GM23248 (cell line): ENCODE measurements at regions not wholly inside any gene's neighbourhood (a gene's known extent, or its start where the extent isn't known, plus 50 kb on each side); places are given as distances from the start of the nearest gene placed in this dataset.

ENCODE experiments used
- EZH2 ChIP-seq: fragments of 200-600 bp; sonication (generic); IDR thresholded peaks from 2 replicates; pipeline ENCODE4 v1.6.1; 2018; ENCODE audit warnings: antibody characterized with exemption, mild to moderate bottlenecking; ENCODE audit not compliant: insufficient read depth, poor library complexity, severe bottlenecking
- EZH2phosphoT487 ChIP-seq: fragments of 200-600 bp; sonication (generic); IDR thresholded peaks from 2 replicates; pipeline ENCODE4 v1.6.1; 2018; ENCODE audit warnings: antibody characterized with exemption, moderate library complexity, mild to moderate bottlenecking, low read depth; ENCODE audit not compliant: insufficient read depth

DNA sequence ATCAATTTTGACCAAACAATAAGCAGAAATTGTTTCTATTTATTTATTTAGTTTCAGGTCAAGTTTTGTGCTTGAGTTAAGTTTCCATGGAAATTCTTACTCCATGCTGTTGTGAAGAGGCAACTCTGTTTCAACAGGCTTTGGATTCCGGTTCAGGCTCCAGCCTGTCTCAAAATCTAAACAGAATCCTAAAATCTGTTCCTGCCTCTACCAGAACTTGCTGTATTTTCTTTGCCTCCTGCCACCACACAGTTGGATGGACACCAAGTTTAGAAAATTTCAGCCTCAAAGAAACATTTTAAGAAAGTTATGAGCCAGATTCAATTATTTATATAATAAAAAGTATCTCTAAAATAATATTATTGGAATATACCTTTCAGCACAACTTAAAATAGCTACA, 330.9 kb downstream of the FOXG1 start:
- TF ChIP-seq EZH2phosphoT487 (no peak), EZH2 (no peak)
